Adrenal gland (tissue), 9 donors: ENCODE measurements at regions not wholly inside any gene's neighbourhood (a gene's known extent, or its start where the extent isn't known, plus 50 kb on each side); places are given as distances from the start of the nearest gene placed in this dataset.
A peak's percentile ranks its signal among the peaks of the same experiment; 100 is the strongest.

Experiments
- DNase-seq, 7 donors: peaks; one replicate each; pipeline ENCODE4 v3.0.0-alpha.2; 2019 to 2020
- H3K27ac ChIP-seq, 5 donors: fragments of 200-600 bp; sonication (generic) in 4 of 5; 1 replicate in 3 of 5; 2 replicates in 2 of 5; pipeline versions ENCODE4 v1.5.1 to v1.8.0; 2016 to 2020; ENCODE audit warnings: mild to moderate bottlenecking in 1 of 5
- H3K27me3 ChIP-seq: fragments of 200-600 bp; 2 replicates; pipeline ENCODE4 v1.8.0; 2021
- H3K36me3 ChIP-seq, 2 donors: fragments of 200-600 bp; replicated peaks in 1 of 2; 1 replicate in 1 of 2; 2 replicates in 1 of 2; pipeline versions ENCODE4 v1.5.1 to v1.8.0; 2018 to 2022
- H3K4me1 ChIP-seq, 2 donors: fragments of 200-600 bp; replicated peaks in 1 of 2; 1 replicate in 1 of 2; 2 replicates in 1 of 2; pipeline versions ENCODE4 v1.5.1 to v1.8.0; 2018 to 2021
- H3K4me3 ChIP-seq, 4 donors: fragments of 200-600 bp; sonication (generic) in 3 of 4; one replicate each; pipeline ENCODE4 v1.5.1; 2016 to 2018
- H3K9me3 ChIP-seq, 3 donors: fragments of 200-600 bp; sonication (generic) in 1 of 3; replicated peaks in 1 of 3; 1 replicate in 2 of 3; 2 replicates in 1 of 3; pipeline versions ENCODE4 v1.5.1 to v1.8.0; 2016 to 2021
- CTCF ChIP-seq, 6 experiments: fragments of 450-650 bp in 4 of 6; fragments of 200-600 bp in 2 of 6; sonication (generic) in 1 of 6; IDR thresholded peaks; 1 replicate in 5 of 6; 2 replicates in 1 of 6; pipeline versions ENCODE4 v1.5.1 to v1.8.0; 2016 to 2021; ENCODE audit warnings: antibody characterized with exemption in 6 of 6, mild to moderate bottlenecking in 2 of 6, moderate library complexity in 1 of 6
- POLR2A ChIP-seq, 2 donors: fragments of 450-650 bp; IDR thresholded peaks; one replicate each; pipeline ENCODE4 v1.6.1; 2017; ENCODE audit warnings: antibody characterized with exemption in 2 of 2, mild to moderate bottlenecking in 2 of 2, moderate library complexity in 1 of 2
- WGBS, 4 donors: extraction: QIAGEN DNeasy Blood & Tissue Kit in 2 of 4; methylation state at CpG; one replicate each; pipeline versions ENCODE4 v1.1.5 to v1.1.7; 2013 to 2017; 5-methylcytosine and 5-hydroxymethylcytosine counted together
- intact Hi-C, 2 donors: fragments of 100-400 bp; cut with DNase I; formaldehyde crosslinking; loops; one replicate each; pipeline versions ENCODE4 v1.14.1 to v1.15.0; 2022 to 2023
- donor health status: healthy with polysubstance abuse.
- donor health status: Bipolar disorder and iron deficiency.
- donor health status: DM: yes; HTN: yes; CAD: no.
- donor health status: DM: no; HTN: no; CAD: no.
- donor health status: DM: no; HTN: no; CAD: no.

- no peak overlapping the region for H3K4me3 ChIP-seq
- no peaks in the 10 kb centered on the region for H3K36me3 ChIP-seq
- 61 to 75% (median 63%) methylated on average over 2 of the region's 2 CpGs for WGBS, 4 donors
- H3K27me3 ChIP-seq = no peaks in the 10 kb centered on the region
- DNase-seq = no peak
- H3K27ac ChIP-seq = no peak overlapping the region
- H3K4me1 ChIP-seq = peaks cover 5 to 16% of the 10 kb centered on the region in 2 donors
- TF ChIP-seq POLR2A (IDR thresholded peaks at IDR 0.05) (no peak), CTCF (IDR thresholded peaks at IDR 0.05) (no peak)
- intact Hi-C loops = no loop called here
- no peaks in the 10 kb centered on the region for H3K9me3 ChIP-seq
These were observed 61.3 kb upstream of the SCOC start for GRCh38 chr4:140312100-140312499.

GRCh38 chr4:140311257-140311835 lies 62.1 kb upstream of the SCOC start:
- Histone ChIP-seq H3K27me3 (no peaks in the 10 kb centered on the region), H3K36me3 (no peaks in the 10 kb centered on the region), H3K9me3 (no peaks in the 10 kb centered on the region), H3K27ac (no peak overlapping the region), H3K4me3 (no peak overlapping the region), H3K4me1 (peaks cover 5 to 16% of the 10 kb centered on the region in 2 donors)
- TF ChIP-seq POLR2A (IDR thresholded peaks at IDR 0.05) (no peak), CTCF (IDR thresholded peaks at IDR 0.05) (no peak)
- no peak for DNase-seq
- intact Hi-C loops = no loop called here

GRCh38 chr4:140309124-140309870 lies 64.1 kb upstream of the SCOC start:
- Histone ChIP-seq H3K9me3 (no peaks in the 10 kb centered on the region), H3K36me3 (no peaks in the 10 kb centered on the region), H3K4me3 (no peak overlapping the region), H3K27ac (peak overlapping the region in 4 of 5 donors; percentile 58 to 87 (median 74)), H3K27me3 (no peaks in the 10 kb centered on the region), H3K4me1 (peaks cover 5 to 16% of the 10 kb centered on the region in 2 donors)
- WGBS, 4 donors = 58 to 77% (median 65%) methylated on average over 1 of the region's 1 CpG
- peak in 1 of 7 donors; percentile 3 for DNase-seq
- no peak for TF ChIP-seq POLR2A (IDR thresholded peaks at IDR 0.05)
- TF ChIP-seq CTCF (IDR thresholded peaks at IDR 0.05) = peak in 1 of 6 experiments; percentile 14
- intact Hi-C loops = no loop called here

GRCh38 chr4:140308366-140309123 lies 64.9 kb upstream of the SCOC start:
- H3K27me3 ChIP-seq = no peaks in the 10 kb centered on the region
- peak; percentile 85 to 97 (median 94) for DNase-seq
- 37 to 64% (median 38%) methylated on average over 10 to 11 of the region's 11 CpGs for WGBS, 4 donors
- H3K9me3 ChIP-seq = no peaks in the 10 kb centered on the region
- TF ChIP-seq POLR2A (IDR thresholded peaks at IDR 0.05) = peak in 1 of 2 donors; percentile 83
- no peak for TF ChIP-seq CTCF (IDR thresholded peaks at IDR 0.05)
- H3K4me3 ChIP-seq = no peak overlapping the region
- no peaks in the 10 kb centered on the region for H3K36me3 ChIP-seq
- H3K27ac ChIP-seq = peak overlapping the region in 4 of 5 donors; percentile 71 to 87 (median 76)
- intact Hi-C loops = no loop called here
- peaks cover 5 to 16% of the 10 kb centered on the region in 2 donors for H3K4me1 ChIP-seq
